ENCODE measurements at regions not wholly inside any gene's neighbourhood (a gene's known extent, or its start where the extent isn't known, plus 50 kb on each side); places are given as distances from the start of the nearest gene placed in this dataset.

DNA sequence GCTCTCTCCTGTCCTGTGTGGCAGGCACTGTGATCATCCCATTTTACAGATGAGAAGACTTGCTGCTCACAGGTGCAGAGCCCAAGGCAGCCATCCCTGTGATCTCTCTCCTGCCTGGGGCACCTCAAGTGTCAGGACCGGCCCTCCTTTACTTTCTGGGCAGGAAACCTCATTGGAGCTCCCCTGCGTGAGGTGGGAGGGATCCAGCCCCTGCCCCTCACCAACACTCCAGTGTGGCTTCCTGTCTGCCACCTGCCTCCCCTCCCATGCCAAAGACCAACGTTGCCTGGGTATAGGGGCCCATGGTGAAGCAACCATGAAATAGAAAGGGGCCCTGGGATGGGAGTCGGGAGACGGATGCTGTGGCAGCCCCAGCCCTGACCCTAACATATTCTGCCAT, 91.2 kb upstream of the MYL10 start:
- TF ChIP-seq EZH2 (IDR thresholded peaks at IDR 0.05; ENCODE audit: borderline replicate concordance, control insufficient read depth, low read depth, low read length), result no peak
- no peak for TF ChIP-seq CREB1 (IDR thresholded peaks at IDR 0.05; ENCODE audit: low read depth)
- no peak for TF ChIP-seq NFIC (IDR thresholded peaks at IDR 0.05; ENCODE audit: low read depth, low read length)
- no peak for TF ChIP-seq EP300 (IDR thresholded peaks at IDR 0.05; ENCODE audit: borderline replicate concordance in 1 of 2, control insufficient read depth in 1 of 2, low read depth in 2 of 2, low read length in 2 of 2)
- TF ChIP-seq POLR2A (IDR thresholded peaks at IDR 0.05; ENCODE audit: low read depth, low read length), result no peak
- TF ChIP-seq RUNX3 (IDR thresholded peaks at IDR 0.05; ENCODE audit: low read length), result no peak
- no peak for TF ChIP-seq ZNF384 (IDR thresholded peaks at IDR 0.05; ENCODE audit: borderline replicate concordance, low read depth, low read length)
- TF ChIP-seq RAD21 (IDR thresholded peaks at IDR 0.05; ENCODE audit: insufficient read depth, low read depth, low read length), result no peak
- TF ChIP-seq CTCF (IDR thresholded peaks at IDR 0.05 in 2 of 3, conservative IDR thresholded peaks at IDR 0.05 in 1 of 3; ENCODE audit: control insufficient read depth in 2 of 3, extremely low read depth in 1 of 3, insufficient read depth in 1 of 3, low read depth in 3 of 3, low read length in 3 of 3), result no peak
- no peak for TF ChIP-seq SREBF2 (IDR thresholded peaks at IDR 0.05; ENCODE audit: low read length)
